ENCODE measurements at regions not wholly inside any gene's neighbourhood (a gene's known extent, or its start where the extent isn't known, plus 50 kb on each side); places are given as distances from the start of the nearest gene placed in this dataset.

GRCh38 chr9:7549249-7549648 is 250.3 kb downstream of the DMAC1 start (continued):
- no peak for TF ChIP-seq CBX5 (IDR thresholded peaks at IDR 0.05; ENCODE audit: low read depth, low read length)
- no peak for TF ChIP-seq RXRA (IDR thresholded peaks at IDR 0.05; ENCODE audit: insufficient read depth, low read depth, low read length)
- TF ChIP-seq MAX (IDR thresholded peaks at IDR 0.05), result no peak
- no peak for TF ChIP-seq SIN3A (conservative IDR thresholded peaks at IDR 0.05 in 1 of 2, IDR thresholded peaks at IDR 0.05 in 1 of 2; ENCODE audit: low read depth in 1 of 2, low read length in 2 of 2)
- no peak for TF ChIP-seq GABPA (IDR thresholded peaks at IDR 0.05; ENCODE audit: borderline replicate concordance, insufficient read depth, low read length)
- no peak for TF ChIP-seq SIRT6 (IDR thresholded peaks at IDR 0.05; ENCODE audit: low read length)
- TF ChIP-seq GTF2F1 (IDR thresholded peaks at IDR 0.05; ENCODE audit: borderline replicate concordance, low read depth, low read length), result no peak
- no peak for TF ChIP-seq TBP (IDR thresholded peaks at IDR 0.05; ENCODE audit: low read depth, low read length)
- no peak; a peak in 1 of 3 replicates for TF ChIP-seq EP300 (IDR thresholded peaks at IDR 0.05; ENCODE audit: borderline replicate concordance in 1 of 2, low read depth in 2 of 2, low read length in 2 of 2)
- no peak for TF ChIP-seq USF2 (IDR thresholded peaks at IDR 0.05; ENCODE audit: low read length)
- no peak for TF ChIP-seq SAP30 (IDR thresholded peaks at IDR 0.05; ENCODE audit: insufficient read depth, insufficient replicate concordance, low read length)
- TF ChIP-seq CREB1 (IDR thresholded peaks at IDR 0.05), result no peak

All from H1 (cell line).